Parathyroid adenoma (tissue), 2 donors: ENCODE measurements at regions not wholly inside any gene's neighbourhood (a gene's known extent, or its start where the extent isn't known, plus 50 kb on each side); places are given as distances from the start of the nearest gene placed in this dataset.
"Not testable (repeated sequence)": the region's sequence is repeated elsewhere in the genome, so short reads cannot be mapped to it uniquely, and the experiment has no call there.

ENCODE experiments used
- H2AFZ ChIP-seq: fragments of 300-600 bp; sonication (generic); one replicate; pipeline ENCODE4 v1.7.0; 2017; ENCODE audit warnings: antibody characterized with exemption, mild to moderate bottlenecking
- H3K27ac ChIP-seq: fragments of 300-600 bp; sonication (generic); one replicate; pipeline ENCODE4 v1.7.0; 2017
- H3K27me3 ChIP-seq: fragments of 300-600 bp; sonication (generic); one replicate; pipeline ENCODE4 v1.7.0; 2017; ENCODE audit warnings: low read length; ENCODE audit not compliant: control insufficient read depth, insufficient read depth
- H3K36me3 ChIP-seq: fragments of 300-600 bp; sonication (generic); one replicate; pipeline ENCODE4 v1.7.0; 2017; ENCODE audit warnings: low read length; ENCODE audit not compliant: control insufficient read depth, insufficient read depth
- H3K4me1 ChIP-seq: fragments of 300-600 bp; sonication (generic); one replicate; pipeline ENCODE4 v1.7.0; 2017; ENCODE audit warnings: control low read depth
- H3K4me2 ChIP-seq: fragments of 300-600 bp; sonication (generic); one replicate; pipeline ENCODE4 v1.7.0; 2017; ENCODE audit warnings: low read length
- H3K4me3 ChIP-seq: fragments of 300-600 bp; sonication (generic); one replicate; pipeline ENCODE4 v1.7.0; 2017; ENCODE audit warnings: low read depth, low read length
- H3K79me2 ChIP-seq: fragments of 300-600 bp; sonication (generic); one replicate; pipeline ENCODE4 v1.7.0; 2017; ENCODE audit warnings: control low read depth
- H3K9ac ChIP-seq: fragments of 300-600 bp; sonication (generic); one replicate; pipeline ENCODE4 v1.7.0; 2017; ENCODE audit warnings: mild to moderate bottlenecking
- H3K9me3 ChIP-seq: fragments of 300-600 bp; sonication (generic); one replicate; pipeline ENCODE4 v1.7.0; 2017; ENCODE audit warnings: low read length; ENCODE audit not compliant: control insufficient read depth
- donor health status: primary hyperparathyroidism.

- H3K36me3 ChIP-seq, H3K9me3 ChIP-seq, H3K4me2 ChIP-seq, H3K9ac ChIP-seq, H3K27ac ChIP-seq, H3K27me3 ChIP-seq, H3K4me3 ChIP-seq, H3K4me1 ChIP-seq, H2AFZ ChIP-seq, H3K79me2 ChIP-seq: not testable (repeated sequence)
Observed at GRCh38 chr7:76875760-76876159, 156.4 kb downstream of the SPDYE17 start.

GRCh38 chr7:76870504-76870808 is 161.7 kb downstream of the SPDYE17 start:
- H3K79me2 ChIP-seq, H2AFZ ChIP-seq, H3K27ac ChIP-seq, H3K27me3 ChIP-seq, H3K4me2 ChIP-seq, H3K9ac ChIP-seq, H3K36me3 ChIP-seq, H3K4me3 ChIP-seq, H3K9me3 ChIP-seq, H3K4me1 ChIP-seq: not testable (repeated sequence)

DNA sequence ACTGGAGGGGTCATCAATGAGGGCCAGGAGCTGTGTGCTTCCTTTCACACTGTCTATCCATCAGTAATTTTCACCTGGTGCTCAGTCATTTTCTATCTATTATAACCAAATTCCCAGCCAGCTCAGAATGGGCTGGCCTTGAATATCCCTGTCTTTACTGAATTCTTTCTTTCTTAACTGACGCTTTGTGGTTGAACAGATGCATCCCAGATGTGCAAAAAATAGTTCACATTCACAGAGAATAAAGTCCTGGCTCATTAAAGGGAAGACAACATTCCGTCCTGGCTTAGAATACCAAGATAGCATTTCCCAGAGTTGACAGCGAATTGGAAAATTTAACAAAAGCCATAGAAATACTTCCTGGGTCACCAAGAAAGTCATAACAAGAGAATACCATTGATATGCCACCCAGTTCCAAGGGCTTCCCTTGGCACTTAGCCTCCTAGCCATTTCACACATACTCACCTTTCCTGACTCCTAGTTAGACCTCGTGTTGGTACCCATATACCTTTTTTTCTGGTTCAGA is 164.7 kb downstream of the SPDYE17 start:
- H3K27ac ChIP-seq, H3K4me2 ChIP-seq, H3K27me3 ChIP-seq, H3K4me3 ChIP-seq, H3K4me1 ChIP-seq, H3K9ac ChIP-seq, H3K79me2 ChIP-seq, H3K36me3 ChIP-seq, H2AFZ ChIP-seq, H3K9me3 ChIP-seq: not testable (repeated sequence)

DNA sequence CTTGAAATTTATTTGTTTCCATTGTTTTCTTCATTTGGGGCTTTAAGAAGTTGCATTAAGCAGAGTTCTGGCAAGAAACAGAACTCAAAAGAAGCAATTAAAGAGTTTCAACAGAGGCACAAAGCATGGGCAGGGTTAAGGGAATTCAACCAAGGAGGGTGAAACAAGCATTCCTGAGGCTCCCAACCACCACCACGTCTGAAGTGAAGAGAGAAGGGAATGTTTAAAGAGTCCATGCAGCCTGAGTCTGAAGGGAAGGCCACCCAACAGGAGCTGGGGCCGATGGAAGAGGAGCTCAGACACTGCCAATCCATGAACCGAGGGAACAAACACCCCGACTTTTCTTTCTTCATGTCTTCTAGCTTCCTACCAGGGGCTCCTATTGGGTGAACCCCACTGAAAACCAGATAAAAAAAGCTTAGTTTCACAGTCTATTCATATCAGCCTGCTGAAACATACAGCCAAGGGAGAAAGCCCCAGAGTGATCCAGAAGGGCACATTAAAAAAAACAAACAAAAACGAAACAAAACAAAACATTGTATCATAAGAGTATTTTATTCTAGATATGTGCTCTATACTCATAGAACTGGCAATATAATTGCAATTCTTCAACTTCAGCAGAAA is 168.9 kb downstream of the SPDYE17 start:
- H3K27me3 ChIP-seq, H3K36me3 ChIP-seq, H3K79me2 ChIP-seq, H3K4me1 ChIP-seq, H2AFZ ChIP-seq, H3K9ac ChIP-seq, H3K9me3 ChIP-seq, H3K27ac ChIP-seq, H3K4me3 ChIP-seq, H3K4me2 ChIP-seq: not testable (repeated sequence)

DNA sequence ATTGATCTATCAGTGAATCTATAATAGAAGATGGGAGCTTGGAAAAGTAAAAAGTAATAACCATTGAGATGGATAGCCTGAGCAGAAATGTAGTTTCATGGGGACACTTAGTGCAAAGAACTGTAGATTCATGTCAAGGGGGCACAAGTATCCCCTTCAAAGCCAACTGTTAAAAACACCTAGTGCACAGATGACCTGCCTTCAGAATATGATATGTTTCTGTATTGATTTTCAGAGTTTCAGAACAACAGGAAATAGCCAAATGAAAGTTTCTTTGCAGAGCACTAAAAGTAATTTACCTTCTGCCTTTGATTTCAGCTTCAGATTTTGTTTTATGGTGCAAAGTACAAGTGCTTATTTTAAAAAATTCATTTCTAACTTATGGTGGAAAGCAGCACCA is 169.9 kb downstream of the SPDYE17 start:
- not testable (repeated sequence) for H3K9ac ChIP-seq, H3K4me2 ChIP-seq, H2AFZ ChIP-seq, H3K4me3 ChIP-seq, H3K4me1 ChIP-seq, H3K9me3 ChIP-seq, H3K36me3 ChIP-seq, H3K79me2 ChIP-seq, H3K27ac ChIP-seq, H3K27me3 ChIP-seq

DNA sequence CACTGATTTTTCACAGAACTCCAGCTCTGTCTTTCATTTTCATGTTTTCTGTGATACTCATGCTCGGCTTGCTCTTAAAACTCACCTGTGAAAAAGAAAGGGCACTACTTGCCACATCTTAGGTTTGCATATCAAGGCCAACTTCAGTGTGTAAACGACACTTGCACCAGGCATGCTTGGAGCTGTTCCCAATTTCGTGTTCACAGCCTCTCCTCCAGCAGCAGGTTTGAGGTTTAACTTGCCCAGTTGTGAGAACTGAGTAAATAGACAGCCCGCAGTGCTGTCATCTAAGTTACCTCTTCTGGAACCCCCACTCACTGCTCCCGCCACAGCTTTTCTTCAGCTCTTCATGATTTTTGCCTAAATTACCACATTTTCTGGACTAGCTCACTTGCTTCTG is 172.2 kb downstream of the SPDYE17 start:
- H3K27me3 ChIP-seq, H3K79me2 ChIP-seq, H3K9me3 ChIP-seq, H3K9ac ChIP-seq, H3K27ac ChIP-seq, H3K4me3 ChIP-seq, H3K4me1 ChIP-seq, H3K4me2 ChIP-seq, H3K36me3 ChIP-seq, H2AFZ ChIP-seq: not testable (repeated sequence)

DNA sequence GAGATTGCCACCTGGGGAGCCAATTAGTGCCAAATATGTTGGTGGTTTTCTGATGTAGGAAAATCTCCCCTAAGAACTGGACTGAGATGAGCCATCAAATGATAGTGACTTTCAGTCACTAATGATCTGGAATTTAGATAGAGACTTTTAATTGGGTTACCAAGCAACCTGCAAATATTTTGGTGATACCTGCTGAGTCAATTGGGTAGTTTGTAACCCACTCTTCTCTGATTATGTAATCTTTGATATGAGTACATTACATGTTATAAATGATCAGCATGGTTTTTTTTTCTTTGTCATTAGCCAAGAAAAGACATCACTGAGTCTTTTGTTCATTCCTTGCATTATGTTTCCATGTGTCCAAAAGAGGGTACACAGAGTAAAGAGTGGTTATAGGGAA is 177.5 kb downstream of the SPDYE17 start:
- H3K4me3 ChIP-seq, H3K4me2 ChIP-seq, H3K9ac ChIP-seq, H3K27ac ChIP-seq, H2AFZ ChIP-seq, H3K36me3 ChIP-seq, H3K9me3 ChIP-seq, H3K27me3 ChIP-seq, H3K79me2 ChIP-seq, H3K4me1 ChIP-seq: not testable (repeated sequence)

DNA sequence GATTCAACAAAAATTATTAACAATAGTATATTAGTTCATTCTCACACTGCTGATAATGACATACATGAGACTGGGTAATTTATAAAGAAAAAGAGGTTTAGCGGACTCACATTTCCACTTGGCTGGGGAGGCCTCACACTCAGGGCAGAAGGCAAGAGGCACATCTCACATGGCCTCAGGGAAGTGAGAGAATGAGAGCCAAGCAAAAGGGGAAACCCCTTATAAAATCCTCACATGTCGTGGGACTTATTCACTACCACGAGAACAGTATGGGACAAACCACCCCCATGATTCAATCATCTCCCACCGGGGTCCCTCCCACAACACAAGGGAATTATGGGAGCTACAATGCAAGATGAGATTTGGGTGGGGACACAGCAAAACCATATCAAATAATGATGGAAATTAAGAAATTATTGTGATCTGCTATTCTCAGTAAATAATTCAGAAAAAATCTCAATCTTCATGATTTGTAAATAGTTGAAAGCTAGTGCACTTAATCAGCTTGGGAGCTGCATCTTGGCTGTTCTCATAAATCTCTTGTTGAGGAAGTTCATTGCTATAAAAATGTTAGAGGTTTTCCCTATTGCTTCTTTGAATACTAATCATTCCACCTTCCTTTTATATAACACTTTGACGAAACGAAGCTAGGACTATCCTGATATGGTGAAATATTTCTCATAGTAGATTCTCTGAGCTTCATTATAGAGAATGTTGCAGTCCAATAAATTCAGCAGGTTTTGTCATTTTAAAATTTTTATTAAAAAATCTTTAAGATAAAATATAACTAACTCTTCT is 179.2 kb downstream of the SPDYE17 start:
- not testable (repeated sequence) for H3K27me3 ChIP-seq, H3K4me3 ChIP-seq, H2AFZ ChIP-seq, H3K9me3 ChIP-seq, H3K36me3 ChIP-seq, H3K79me2 ChIP-seq, H3K4me1 ChIP-seq, H3K9ac ChIP-seq, H3K4me2 ChIP-seq, H3K27ac ChIP-seq

GRCh38 chr7:76852362-76852761 is 179.8 kb downstream of the SPDYE17 start:
- not testable (repeated sequence) for H3K27ac ChIP-seq, H3K27me3 ChIP-seq, H3K9me3 ChIP-seq, H3K79me2 ChIP-seq, H3K4me3 ChIP-seq, H3K4me1 ChIP-seq, H3K36me3 ChIP-seq, H3K4me2 ChIP-seq, H2AFZ ChIP-seq, H3K9ac ChIP-seq

GRCh38 chr7:76851617-76852016 is 180.5 kb downstream of the SPDYE17 start:
- not testable (repeated sequence) for H3K4me2 ChIP-seq, H3K36me3 ChIP-seq, H3K9me3 ChIP-seq, H2AFZ ChIP-seq, H3K27me3 ChIP-seq, H3K27ac ChIP-seq, H3K9ac ChIP-seq, H3K79me2 ChIP-seq, H3K4me3 ChIP-seq, H3K4me1 ChIP-seq

DNA sequence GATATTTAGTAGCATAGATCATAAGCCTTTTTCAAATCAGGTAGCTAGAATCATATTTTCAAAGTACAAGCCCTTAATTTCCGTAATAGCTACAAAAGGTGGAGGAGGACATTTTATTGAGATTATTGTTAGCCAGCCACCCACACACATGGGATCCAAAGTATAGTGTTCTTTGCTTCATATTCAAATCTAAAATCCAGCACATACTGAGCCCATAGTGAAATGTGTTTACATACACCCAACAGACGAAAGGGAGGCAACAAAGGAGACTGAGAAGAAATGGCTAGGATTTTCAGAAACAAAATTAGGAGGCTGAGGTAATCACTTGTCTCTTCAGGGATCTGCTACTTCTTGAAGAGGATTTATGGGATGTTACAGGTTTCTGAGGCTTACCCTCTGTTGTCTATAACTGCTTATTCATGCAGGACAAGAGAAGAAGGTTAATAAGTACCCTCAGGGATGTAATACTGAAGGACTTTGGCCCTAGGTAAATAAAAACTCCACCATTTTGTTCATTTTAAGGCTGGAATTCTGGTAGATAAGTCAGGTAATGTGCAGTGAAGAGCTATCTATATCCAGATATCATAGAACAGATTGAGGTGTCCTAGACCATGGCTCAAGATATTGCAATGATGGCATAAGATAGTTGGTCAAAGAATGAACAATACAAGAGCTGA is 182.1 kb downstream of the SPDYE17 start:
- H3K27me3 ChIP-seq, H3K4me1 ChIP-seq, H2AFZ ChIP-seq, H3K4me2 ChIP-seq, H3K36me3 ChIP-seq, H3K9ac ChIP-seq, H3K4me3 ChIP-seq, H3K79me2 ChIP-seq, H3K27ac ChIP-seq, H3K9me3 ChIP-seq: not testable (repeated sequence)
